MG63 (cell line): ENCODE measurements at regions not wholly inside any gene's neighbourhood (a gene's known extent, or its start where the extent isn't known, plus 50 kb on each side); places are given as distances from the start of the nearest gene placed in this dataset.

Experiments used
- DNase-seq: peaks from one replicate; pipeline ENCODE4 v3.0.0-alpha.2; 2020
- H3K27me3 ChIP-seq: fragments of 250-450 bp; sonication (Bioruptor Pico); 2 replicates; pipeline ENCODE4 v1.5.1; 2020; ENCODE audit warnings: mild to moderate bottlenecking, moderate library complexity
- H3K36me3 ChIP-seq: fragments of 250-450 bp; sonication (Bioruptor Pico); 2 replicates; pipeline ENCODE4 v1.5.1; 2020; ENCODE audit warnings: mild to moderate bottlenecking, moderate library complexity
- H3K4me3 ChIP-seq: fragments of 250-450 bp; sonication (Bioruptor Pico); 2 replicates; pipeline ENCODE4 v1.5.1; 2020; ENCODE audit warnings: mild to moderate bottlenecking, moderate library complexity
- H3K9me3 ChIP-seq: fragments of 250-450 bp; sonication (Bioruptor Pico); 2 replicates; pipeline ENCODE4 v1.5.1; 2020; ENCODE audit warnings: mild to moderate bottlenecking, moderate library complexity

- H3K4me3 ChIP-seq, result no peak overlapping the region
- no peaks in the 10 kb centered on the region for H3K9me3 ChIP-seq
- no peaks in the 10 kb centered on the region for H3K27me3 ChIP-seq
- no peaks in the 10 kb centered on the region for H3K36me3 ChIP-seq
- DNase-seq, result no peak
Measured at GRCh38 chr5:61994171-61994570, 311.8 kb upstream of the KIF2A start.

GRCh38 chr5:61995486-61995885 lies 310.5 kb upstream of the KIF2A start:
- H3K4me3 ChIP-seq, result no peak overlapping the region
- DNase-seq, result no peak
- H3K36me3 ChIP-seq, result no peaks in the 10 kb centered on the region
- no peaks in the 10 kb centered on the region for H3K27me3 ChIP-seq
- no peaks in the 10 kb centered on the region for H3K9me3 ChIP-seq

- Histone ChIP-seq H3K36me3 (no peaks in the 10 kb centered on the region), H3K27me3 (no peaks in the 10 kb centered on the region), H3K9me3 (no peaks in the 10 kb centered on the region), H3K4me3 (no peak overlapping the region)
- DNase-seq, result no peak
Measured at GRCh38 chr5:61999371-61999770, 306.6 kb upstream of the KIF2A start.

GRCh38 chr5:62000646-62001045 lies 305.4 kb upstream of the KIF2A start:
- Histone ChIP-seq H3K27me3 (no peaks in the 10 kb centered on the region), H3K36me3 (no peaks in the 10 kb centered on the region), H3K4me3 (no peak overlapping the region), H3K9me3 (no peaks in the 10 kb centered on the region)
- DNase-seq, result no peak

GRCh38 chr5:62001640-62002039 lies 304.4 kb upstream of the KIF2A start:
- Histone ChIP-seq H3K27me3 (no peaks in the 10 kb centered on the region), H3K9me3 (no peaks in the 10 kb centered on the region), H3K36me3 (no peaks in the 10 kb centered on the region), H3K4me3 (no peak overlapping the region)
- no peak for DNase-seq

- Histone ChIP-seq H3K4me3 (no peak overlapping the region), H3K36me3 (no peaks in the 10 kb centered on the region), H3K27me3 (no peaks in the 10 kb centered on the region), H3K9me3 (no peaks in the 10 kb centered on the region)
- DNase-seq, result no peak
Measured at GRCh38 chr5:62002436-62002835, 303.6 kb upstream of the KIF2A start.

GRCh38 chr5:62005551-62005950 lies 300.5 kb upstream of the KIF2A start:
- Histone ChIP-seq H3K9me3 (no peaks in the 10 kb centered on the region), H3K36me3 (no peaks in the 10 kb centered on the region), H3K4me3 (no peak overlapping the region), H3K27me3 (no peaks in the 10 kb centered on the region)
- DNase-seq, result no peak

- H3K9me3 ChIP-seq, result no peaks in the 10 kb centered on the region
- no peak for DNase-seq
- H3K4me3 ChIP-seq, result no peak overlapping the region
- no peaks in the 10 kb centered on the region for H3K36me3 ChIP-seq
- no peaks in the 10 kb centered on the region for H3K27me3 ChIP-seq
Measured at GRCh38 chr5:62007457-62007856, 298.5 kb upstream of the KIF2A start.

- no peak for DNase-seq
Measured at GRCh38 chr5:62011089-62011664, 294.8 kb upstream of the KIF2A start.

GRCh38 chr5:62017092-62017491 lies 288.9 kb upstream of the KIF2A start:
- Histone ChIP-seq H3K27me3 (no peaks in the 10 kb centered on the region), H3K4me3 (no peak overlapping the region), H3K9me3 (no peaks in the 10 kb centered on the region), H3K36me3 (no peaks in the 10 kb centered on the region)
- DNase-seq, result no peak

More at GRCh38 chr5:62011089-62011664, 294.8 kb upstream of the KIF2A start:
- no peaks in the 10 kb centered on the region for H3K9me3 ChIP-seq
- H3K4me3 ChIP-seq, result no peak overlapping the region
- no peaks in the 10 kb centered on the region for H3K36me3 ChIP-seq
- no peaks in the 10 kb centered on the region for H3K27me3 ChIP-seq

- H3K27me3 ChIP-seq, result no peaks in the 10 kb centered on the region
- no peak for DNase-seq
- H3K36me3 ChIP-seq, result no peaks in the 10 kb centered on the region
- H3K9me3 ChIP-seq, result no peaks in the 10 kb centered on the region
- H3K4me3 ChIP-seq, result no peak overlapping the region
Measured at GRCh38 chr5:62029303-62029702, 276.7 kb upstream of the KIF2A start.

- H3K4me3 ChIP-seq, result no peak overlapping the region
- no peaks in the 10 kb centered on the region for H3K36me3 ChIP-seq
- H3K27me3 ChIP-seq, result no peaks in the 10 kb centered on the region
- DNase-seq, result no peak
- no peaks in the 10 kb centered on the region for H3K9me3 ChIP-seq
Measured at GRCh38 chr5:62030326-62030725, 275.7 kb upstream of the KIF2A start.

- Histone ChIP-seq H3K9me3 (no peaks in the 10 kb centered on the region), H3K4me3 (no peak overlapping the region), H3K36me3 (no peaks in the 10 kb centered on the region), H3K27me3 (no peaks in the 10 kb centered on the region)
- DNase-seq, result no peak
Measured at GRCh38 chr5:62038024-62038423, 268.0 kb upstream of the KIF2A start.

GRCh38 chr5:62041156-62041756 lies 264.8 kb upstream of the KIF2A start:
- Histone ChIP-seq H3K4me3 (no peak overlapping the region), H3K27me3 (no peaks in the 10 kb centered on the region), H3K36me3 (no peaks in the 10 kb centered on the region), H3K9me3 (no peaks in the 10 kb centered on the region)
- DNase-seq, result no peak

GRCh38 chr5:62042007-62042406 lies 264.0 kb upstream of the KIF2A start:
- Histone ChIP-seq H3K36me3 (no peaks in the 10 kb centered on the region), H3K27me3 (no peaks in the 10 kb centered on the region), H3K4me3 (no peak overlapping the region), H3K9me3 (no peaks in the 10 kb centered on the region)
- DNase-seq, result no peak

GRCh38 chr5:62043289-62044280 lies 262.4 kb upstream of the KIF2A start:
- H3K9me3 ChIP-seq, result no peaks in the 10 kb centered on the region
- no peak overlapping the region for H3K4me3 ChIP-seq
- no peak for DNase-seq
- H3K36me3 ChIP-seq, result no peaks in the 10 kb centered on the region
- no peaks in the 10 kb centered on the region for H3K27me3 ChIP-seq

GRCh38 chr5:62044989-62045388 lies 261.0 kb upstream of the KIF2A start:
- Histone ChIP-seq H3K27me3 (no peaks in the 10 kb centered on the region), H3K9me3 (no peaks in the 10 kb centered on the region), H3K4me3 (no peak overlapping the region), H3K36me3 (no peaks in the 10 kb centered on the region)
- DNase-seq, result no peak
